DND-41 (cell line): ENCODE measurements at regions not wholly inside any gene's neighbourhood (a gene's known extent, or its start where the extent isn't known, plus 50 kb on each side); places are given as distances from the start of the nearest gene placed in this dataset.

ENCODE experiments used
- ATAC-seq: fragments of 200-7000 bp; cut with Tn5 transposase; 3 replicates; pipeline ENCODE4 v1.9.1; 2021; ENCODE audit warnings: low read depth; ENCODE audit not compliant: insufficient read depth
- DNase-seq: peaks from one replicate; pipeline ENCODE4 v3.0.0-alpha.2; 2020
- H2AFZ ChIP-seq: 2 replicates; pipeline ENCODE4 v1.6.0; 2012; ENCODE audit warnings: low read depth, low read length
- H3K27ac ChIP-seq: 2 replicates; pipeline ENCODE4 v1.5.1; 2012; ENCODE audit warnings: low read length, inconsistent platforms
- H3K27me3 ChIP-seq: fragments of 200-600 bp; sonication (generic); 2 replicates; pipeline ENCODE4 v1.6.0; 2012; ENCODE audit warnings: low read length, mild to moderate bottlenecking, inconsistent platforms; ENCODE audit not compliant: insufficient read depth, poor library complexity
- H3K36me3 ChIP-seq: 2 replicates; pipeline ENCODE4 v1.5.1; 2012; ENCODE audit warnings: low read length, inconsistent platforms; ENCODE audit not compliant: insufficient read depth
- H3K4me1 ChIP-seq: 2 replicates; pipeline ENCODE4 v1.5.1; 2012; ENCODE audit warnings: mild to moderate bottlenecking, low read length; ENCODE audit not compliant: insufficient read depth
- H3K4me2 ChIP-seq: 2 replicates; pipeline ENCODE4 v1.6.0; 2012; ENCODE audit warnings: mild to moderate bottlenecking, moderate library complexity, low read length, inconsistent platforms; ENCODE audit not compliant: insufficient read depth
- H3K4me3 ChIP-seq, 2 experiments: fragments of 200-600 bp in 1 of 2; shearing (Covaris generic) in 1 of 2; 2 replicates each; pipeline ENCODE4 v1.5.1; 2012 to 2016; ENCODE audit warnings: inconsistent platforms in 2 of 2, low read length in 2 of 2, mild to moderate bottlenecking in 2 of 2, low read depth in 1 of 2, moderate library complexity in 1 of 2
- H3K79me2 ChIP-seq: 2 replicates; pipeline ENCODE4 v1.6.0; 2012; ENCODE audit warnings: low read length, inconsistent platforms; ENCODE audit not compliant: insufficient read depth
- H3K9ac ChIP-seq: 2 replicates; pipeline ENCODE4 v1.6.0; 2012; ENCODE audit warnings: low read depth, mild to moderate bottlenecking, inconsistent platforms, low read length, moderate library complexity
- H3K9me3 ChIP-seq: 2 replicates; pipeline ENCODE4 v1.5.1; 2012; ENCODE audit warnings: low read length, moderate library complexity, mild to moderate bottlenecking, inconsistent platforms; ENCODE audit not compliant: insufficient read depth, severe bottlenecking
- H4K20me1 ChIP-seq: 2 replicates; pipeline ENCODE4 v1.6.0; 2012; ENCODE audit warnings: low read length; ENCODE audit not compliant: insufficient read depth
- EZH2 ChIP-seq: IDR thresholded peaks from 3 replicates; pipeline ENCODE4 v1.6.1; 2012; ENCODE audit warnings: borderline replicate concordance, low read depth, mild to moderate bottlenecking, moderate library complexity, low read length, inconsistent platforms; ENCODE audit not compliant: severe bottlenecking
- TF ChIP-seq, protein P1 (sequence below): IDR thresholded peaks from 2 replicates; pipeline ENCODE4 v1.5.1; 2012; ENCODE audit warnings: borderline replicate concordance, low read length, moderate library complexity, mild to moderate bottlenecking; ENCODE audit not compliant: poor library complexity, severe bottlenecking; ENCODE audit errors: extremely low read depth

DNA sequence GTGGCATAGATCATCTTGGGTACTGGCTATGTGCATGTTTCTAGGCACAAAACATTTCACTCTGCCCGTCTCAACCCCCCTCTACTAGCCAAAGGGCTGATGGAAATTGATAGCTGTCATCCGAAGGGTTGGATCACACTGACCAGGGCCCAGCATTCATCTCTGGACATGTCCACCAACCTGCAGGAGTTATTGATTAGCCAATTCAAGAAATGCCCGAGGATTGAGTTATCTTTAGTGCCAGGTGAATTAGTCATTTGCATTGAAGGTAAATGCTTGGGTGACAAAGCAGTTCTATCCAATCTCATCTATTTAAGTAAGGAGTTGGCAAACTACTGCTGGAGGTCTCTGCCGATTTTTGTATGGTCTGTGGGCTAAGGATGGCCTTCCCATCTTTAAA is 80.1 kb downstream of the CD164 start:
- H3K36me3 ChIP-seq: no peaks in the 10 kb centered on the region
- H3K79me2 ChIP-seq: no peaks in the 10 kb centered on the region
- H2AFZ ChIP-seq: no peak overlapping the region
- H3K4me3 ChIP-seq: no peak overlapping the region
- H3K9ac ChIP-seq: no peak overlapping the region
- H3K27ac ChIP-seq: no peak overlapping the region
- H3K4me1 ChIP-seq: peaks cover 8% of the 10 kb centered on the region
- DNase-seq (no peak), ATAC-seq (no peak)
- no peaks in the 10 kb centered on the region for H3K27me3 ChIP-seq
- no peaks in the 10 kb centered on the region for H3K9me3 ChIP-seq
- no peak overlapping the region for H3K4me2 ChIP-seq
- H4K20me1 ChIP-seq: no peaks in the 10 kb centered on the region
- TF ChIP-seq, protein P1, sequence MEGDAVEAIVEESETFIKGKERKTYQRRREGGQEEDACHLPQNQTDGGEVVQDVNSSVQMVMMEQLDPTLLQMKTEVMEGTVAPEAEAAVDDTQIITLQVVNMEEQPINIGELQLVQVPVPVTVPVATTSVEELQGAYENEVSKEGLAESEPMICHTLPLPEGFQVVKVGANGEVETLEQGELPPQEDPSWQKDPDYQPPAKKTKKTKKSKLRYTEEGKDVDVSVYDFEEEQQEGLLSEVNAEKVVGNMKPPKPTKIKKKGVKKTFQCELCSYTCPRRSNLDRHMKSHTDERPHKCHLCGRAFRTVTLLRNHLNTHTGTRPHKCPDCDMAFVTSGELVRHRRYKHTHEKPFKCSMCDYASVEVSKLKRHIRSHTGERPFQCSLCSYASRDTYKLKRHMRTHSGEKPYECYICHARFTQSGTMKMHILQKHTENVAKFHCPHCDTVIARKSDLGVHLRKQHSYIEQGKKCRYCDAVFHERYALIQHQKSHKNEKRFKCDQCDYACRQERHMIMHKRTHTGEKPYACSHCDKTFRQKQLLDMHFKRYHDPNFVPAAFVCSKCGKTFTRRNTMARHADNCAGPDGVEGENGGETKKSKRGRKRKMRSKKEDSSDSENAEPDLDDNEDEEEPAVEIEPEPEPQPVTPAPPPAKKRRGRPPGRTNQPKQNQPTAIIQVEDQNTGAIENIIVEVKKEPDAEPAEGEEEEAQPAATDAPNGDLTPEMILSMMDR: no peak
- TF ChIP-seq EZH2: no peak

DNA sequence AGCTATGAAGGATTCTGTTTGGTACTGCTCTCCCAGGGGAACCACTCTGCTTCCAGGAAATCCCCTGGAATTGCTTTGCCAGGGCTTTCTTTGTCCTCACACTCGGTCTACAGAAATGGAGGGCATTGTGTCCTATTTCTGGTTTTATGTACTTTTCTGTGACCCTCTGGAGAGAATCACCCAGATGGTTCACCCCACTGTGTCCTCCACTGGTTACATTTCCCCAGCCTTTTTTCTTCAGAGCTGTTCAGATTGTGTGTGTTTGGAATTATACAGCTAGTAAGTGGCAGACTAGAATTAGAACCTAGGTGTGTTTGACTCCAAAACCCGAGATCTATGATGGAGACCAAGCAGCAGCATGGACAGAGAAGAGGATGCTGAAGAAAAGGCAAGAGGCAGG is 80.8 kb downstream of the CD164 start:
- no peak for TF ChIP-seq EZH2
- TF ChIP-seq, protein P1: no peak
- no peaks in the 10 kb centered on the region for H3K9me3 ChIP-seq
- no peaks in the 10 kb centered on the region for H3K36me3 ChIP-seq
- H3K4me1 ChIP-seq: peaks cover 8% of the 10 kb centered on the region
- DNase-seq: no peak
- no peak overlapping the region for H3K27ac ChIP-seq
- peaks cover 4% of the 10 kb centered on the region for H3K27me3 ChIP-seq
- no peaks in the 10 kb centered on the region for H4K20me1 ChIP-seq
- ATAC-seq: no peak
- no peak overlapping the region for H2AFZ ChIP-seq
- H3K9ac ChIP-seq: no peak overlapping the region
- H3K4me2 ChIP-seq: no peak overlapping the region
- H3K79me2 ChIP-seq: no peaks in the 10 kb centered on the region
- H3K4me3 ChIP-seq: no peak overlapping the region

DNA sequence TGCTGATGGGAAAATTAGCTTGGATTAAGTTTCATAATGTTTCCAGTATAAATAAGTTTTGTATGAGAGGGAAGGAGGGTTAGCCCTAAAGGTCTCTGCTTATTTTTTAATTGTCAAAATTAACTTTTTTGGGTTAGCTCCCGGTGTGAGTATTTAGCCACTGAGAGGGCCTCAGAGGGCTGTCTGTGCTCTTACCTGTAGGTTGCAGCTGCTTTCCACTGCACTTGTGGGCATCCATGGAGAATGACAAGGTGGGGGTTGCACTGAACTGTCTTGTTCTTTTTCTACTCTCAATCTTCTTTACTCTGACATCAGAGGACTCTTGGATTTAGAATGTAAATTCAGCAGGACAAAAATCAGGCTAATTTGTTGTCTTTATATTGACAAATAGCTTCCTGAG is 81.4 kb downstream of the CD164 start:
- no peak overlapping the region for H3K27ac ChIP-seq
- H3K9me3 ChIP-seq: no peaks in the 10 kb centered on the region
- no peak overlapping the region for H3K4me2 ChIP-seq
- no peak for ATAC-seq
- H3K79me2 ChIP-seq: no peaks in the 10 kb centered on the region
- peaks cover 8% of the 10 kb centered on the region for H3K4me1 ChIP-seq
- TF ChIP-seq, protein P1: no peak
- no peak for TF ChIP-seq EZH2
- H3K4me3 ChIP-seq: no peak overlapping the region
- H4K20me1 ChIP-seq: no peaks in the 10 kb centered on the region
- H3K36me3 ChIP-seq: no peaks in the 10 kb centered on the region
- no peak overlapping the region for H2AFZ ChIP-seq
- peaks cover 4% of the 10 kb centered on the region for H3K27me3 ChIP-seq
- DNase-seq: no peak
- no peak overlapping the region for H3K9ac ChIP-seq
